ENCODE measurements at regions not wholly inside any gene's neighbourhood (a gene's known extent, or its start where the extent isn't known, plus 50 kb on each side); places are given as distances from the start of the nearest gene placed in this dataset.

- TF ChIP-seq CTCF (IDR thresholded peaks at IDR 0.05; ENCODE audit: low read depth, low read length) (no peak), POLR2A (IDR thresholded peaks at IDR 0.05; ENCODE audit: extremely low read depth, insufficient read length) (no peak), MAX (IDR thresholded peaks at IDR 0.05; ENCODE audit: low read depth, low read length) (no peak)
These were observed 192.6 kb upstream of the NAV2 start for GRCh38 chr11:19519912-19520641.

Measured in NB4 (cell line).